OCI-LY7 (cell line): ENCODE measurements at regions not wholly inside any gene's neighbourhood (a gene's known extent, or its start where the extent isn't known, plus 50 kb on each side); places are given as distances from the start of the nearest gene placed in this dataset.

Experiments
- BruUV-seq: library from RNA; stranded (reverse); fragments of 400-500 nt; replicated peaks from 2 replicates; lab custom pipeline; 2021; lab: Mats Ljungman, UMichigan
- CTCF ChIA-PET: fragments of 300-600 bp; sonication (Branson Sonifier 250); formaldehyde crosslinking; loops from one replicate; lab custom pipeline; 2022; ENCODE audit warnings: antibody characterized with exemption; ENCODE audit not compliant: unreplicated experiment; lab: Charles Lee
- POLR2A ChIA-PET: fragments of 300-600 bp; sonication (Branson Sonifier 250); formaldehyde crosslinking; loops from one replicate; lab custom pipeline; 2022; ENCODE audit warnings: antibody characterized with exemption; lab: Charles Lee
- DNase-seq: peaks from one replicate; pipeline ENCODE4 v3.0.0-alpha.2; 2015; ENCODE audit warnings: low spot score
- H2AFZ ChIP-seq: fragments of 200-600 bp; sonication (generic), shearing (Covaris generic); 2 replicates; pipeline ENCODE4 v1.6.1; 2014; ENCODE audit warnings: mild to moderate bottlenecking, antibody characterized with exemption, low read length, moderate library complexity
- H3K27ac ChIP-seq: fragments of 200-600 bp; sonication (generic); 2 replicates; pipeline ENCODE4 v1.5.1; 2014; ENCODE audit warnings: mixed run types, low read depth, mild to moderate bottlenecking, moderate library complexity, low read length, inconsistent platforms; ENCODE audit not compliant: poor library complexity, severe bottlenecking
- H3K36me3 ChIP-seq: fragments of 200-600 bp; sonication (generic); 2 replicates; pipeline ENCODE4 v1.6.1; 2014; ENCODE audit warnings: mild to moderate bottlenecking, antibody characterized with exemption, low read length, moderate library complexity, mixed read lengths; ENCODE audit not compliant: insufficient read depth
- H3K4me1 ChIP-seq: fragments of 200-600 bp; sonication (generic); 2 replicates; pipeline ENCODE4 v1.5.1; 2014; ENCODE audit warnings: mild to moderate bottlenecking, low read length; ENCODE audit not compliant: insufficient read depth, poor library complexity, severe bottlenecking
- H3K4me2 ChIP-seq: fragments of 200-600 bp; sonication (generic); 2 replicates; pipeline ENCODE4 v1.6.1; 2014; ENCODE audit warnings: mild to moderate bottlenecking, low read length
- H3K4me3 ChIP-seq: fragments of 200-600 bp; sonication (generic); 2 replicates; pipeline ENCODE4 v1.5.1; 2014; ENCODE audit warnings: mild to moderate bottlenecking, low read depth, low read length; ENCODE audit not compliant: poor library complexity, severe bottlenecking
- H3K79me2 ChIP-seq: fragments of 200-600 bp; sonication (generic); 2 replicates; pipeline ENCODE4 v1.6.1; 2016; ENCODE audit warnings: low read depth, mild to moderate bottlenecking, low read length, moderate library complexity, mixed read lengths; ENCODE audit not compliant: insufficient read depth
- H3K9me2 ChIP-seq: fragments of 200-600 bp; sonication (generic); 2 replicates; pipeline ENCODE4 v1.6.1; 2016; ENCODE audit warnings: mild to moderate bottlenecking, low read length, mixed read lengths; ENCODE audit not compliant: insufficient read depth
- H3K9me3 ChIP-seq: fragments of 200-600 bp; sonication (generic); 2 replicates; pipeline ENCODE4 v1.6.1; 2014; ENCODE audit warnings: mild to moderate bottlenecking, mixed run types, low read length, mixed read lengths
- H4K20me1 ChIP-seq: fragments of 200-600 bp; sonication (generic); 2 replicates; pipeline ENCODE4 v1.6.1; 2014; ENCODE audit warnings: mild to moderate bottlenecking, antibody characterized with exemption, low read length, moderate library complexity, mixed read lengths; ENCODE audit not compliant: insufficient read depth
- CTCF ChIP-seq: fragments of 200-600 bp; sonication (generic); conservative IDR thresholded peaks from 2 replicates; pipeline ENCODE4 v1.5.1; 2014; ENCODE audit warnings: mild to moderate bottlenecking, antibody characterized with exemption, low read length, moderate library complexity, mixed read lengths
- EZH2phosphoT487 ChIP-seq: fragments of 200-600 bp; sonication (generic); IDR thresholded peaks from 2 replicates; pipeline ENCODE4 v1.6.1; 2018; ENCODE audit warnings: low read depth, borderline replicate concordance, mild to moderate bottlenecking, mixed run types, antibody characterized with exemption, low read length, moderate library complexity, mixed read lengths
- intact Hi-C: fragments of 100-400 bp; cut with micrococcal nuclease; formaldehyde crosslinking; loops from one replicate; pipeline ENCODE4 v1.10.0; 2022; ENCODE audit not compliant: unreplicated experiment

GRCh38 chr2:226052772-226053416 lies 653.4 kb downstream of the NYAP2 start:
- no peaks in the 10 kb centered on the region for H3K9me3 ChIP-seq
- no TSS peak for BruUV-seq
- ChIA-PET POLR2A (no interaction called here), CTCF (no interaction called here)
- H3K27ac ChIP-seq: no peak overlapping the region
- DNase-seq: no peak
- H3K4me2 ChIP-seq: no peak overlapping the region
- no peak overlapping the region for H3K4me3 ChIP-seq
- intact Hi-C loops: no loop called here
- H2AFZ ChIP-seq: no peak overlapping the region
- no peaks in the 10 kb centered on the region for H3K36me3 ChIP-seq
- H4K20me1 ChIP-seq: no peaks in the 10 kb centered on the region
- no peaks in the 10 kb centered on the region; the same call in 1 of the 2 replicates for H3K9me2 ChIP-seq
- H3K4me1 ChIP-seq: no peaks in the 10 kb centered on the region
- no peaks in the 10 kb centered on the region for H3K79me2 ChIP-seq
- TF ChIP-seq EZH2phosphoT487 (no peak), CTCF (no peak)

GRCh38 chr2:226050822-226051221 lies 651.3 kb downstream of the NYAP2 start:
- intact Hi-C loops: no loop called here
- no peaks in the 10 kb centered on the region for H4K20me1 ChIP-seq
- POLR2A ChIA-PET: interaction anchor here (0.5 kb wide), 1 partner anchor 1091 kb away, joined by 3 read pairs; no protein-coding TSS in a partner anchor
- no peak for DNase-seq
- H3K9me2 ChIP-seq: no peaks in the 10 kb centered on the region; the same call in 1 of the 2 replicates
- no peaks in the 10 kb centered on the region for H3K9me3 ChIP-seq
- H3K4me3 ChIP-seq: no peak overlapping the region
- H3K27ac ChIP-seq: no peak overlapping the region
- H3K79me2 ChIP-seq: no peaks in the 10 kb centered on the region
- CTCF ChIA-PET: no interaction called here
- H3K36me3 ChIP-seq: no peaks in the 10 kb centered on the region
- H3K4me1 ChIP-seq: no peaks in the 10 kb centered on the region
- no TSS peak for BruUV-seq
- no peak overlapping the region for H3K4me2 ChIP-seq
- no peak overlapping the region for H2AFZ ChIP-seq
- TF ChIP-seq CTCF (no peak), EZH2phosphoT487 (no peak)

GRCh38 chr2:226048611-226049010 lies 649.1 kb downstream of the NYAP2 start:
- Histone ChIP-seq H3K9me2 (no peaks in the 10 kb centered on the region), H4K20me1 (no peaks in the 10 kb centered on the region), H3K4me1 (no peaks in the 10 kb centered on the region), H3K4me2 (no peak overlapping the region), H3K36me3 (no peaks in the 10 kb centered on the region), H3K27ac (no peak overlapping the region), H3K4me3 (no peak overlapping the region), H2AFZ (no peak overlapping the region), H3K79me2 (no peaks in the 10 kb centered on the region), H3K9me3 (no peaks in the 10 kb centered on the region)
- ChIA-PET POLR2A (interaction anchor here (0.6 to 0.7 kb wide), 3 partner anchors 47 to 1529 kb away, joined by 3 to 4 read pairs (median 4); no protein-coding TSS in a partner anchor), CTCF (no interaction called here)
- intact Hi-C loops: no loop called here
- TF ChIP-seq CTCF: no peak
- TF ChIP-seq EZH2phosphoT487: no peak
- BruUV-seq: no TSS peak
- no peak for DNase-seq
